ENCODE measurements at regions not wholly inside any gene's neighbourhood (a gene's known extent, or its start where the extent isn't known, plus 50 kb on each side); places are given as distances from the start of the nearest gene placed in this dataset.
A peak's percentile ranks its signal among the peaks of the same experiment; 100 is the strongest.

DNA sequence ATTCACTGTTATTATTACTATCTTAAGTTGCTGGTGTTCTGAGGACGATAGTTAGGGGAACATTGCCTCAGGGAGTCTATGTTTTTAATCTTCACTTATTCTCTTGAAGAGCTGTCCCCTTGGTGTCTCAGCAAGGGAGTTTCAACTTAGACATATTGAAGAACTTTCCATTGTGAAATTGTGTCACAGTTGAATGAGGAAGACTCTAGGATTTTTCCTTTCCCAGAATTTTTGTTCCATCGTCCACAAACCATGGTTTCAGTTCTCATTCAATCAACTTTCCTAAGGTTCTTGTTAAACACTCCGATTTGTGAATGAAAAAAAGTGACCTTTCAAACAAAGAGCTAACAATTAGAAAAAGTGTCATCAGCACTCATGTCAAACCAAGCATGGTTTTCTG, 128.3 kb downstream of the GATA3 start:
- peaks cover 10% of the 10 kb centered on the region for H3K4me1 Mint-ChIP-seq (ENCODE audit: low read depth, unreplicated experiment)
- DNase-seq (ENCODE audit: low read depth) = no peak
- Histone ChIP-seq H3K4me2 (ENCODE audit: low read length) (peak overlapping the region; percentile 25), H3K27me3 (ENCODE audit: insufficient read depth, low read length) (no peaks in the 10 kb centered on the region), H4K20me1 (ENCODE audit: insufficient read depth, low read length) (no peaks in the 10 kb centered on the region), H3K4me1 (ENCODE audit: insufficient read depth, low read length) (no peaks in the 10 kb centered on the region), H3K9ac (ENCODE audit: low read length) (no peak overlapping the region), H3K79me2 (ENCODE audit: insufficient read depth, low read length) (no peaks in the 10 kb centered on the region), H3K9me3 (ENCODE audit: insufficient read depth, low read depth, low read length) (peaks cover 4% of the 10 kb centered on the region), H3K4me3 (ENCODE audit: insufficient read depth, low read depth, low read length) (no peak overlapping the region), H2AFZ (ENCODE audit: low read depth, low read length) (no peak overlapping the region), H3K36me3 (ENCODE audit: insufficient read depth, low read length) (no peaks in the 10 kb centered on the region), H3K27ac (ENCODE audit: low read depth, low read length) (no peak overlapping the region)
- peaks cover 8% of the 10 kb centered on the region for H3K27me3 Mint-ChIP-seq (ENCODE audit: low read depth, unreplicated experiment)
- no peaks in the 10 kb centered on the region for H3K36me3 Mint-ChIP-seq (ENCODE audit: low read depth, unreplicated experiment)
- no peaks in the 10 kb centered on the region for H3K9me3 Mint-ChIP-seq (ENCODE audit: unreplicated experiment)
- H3K27ac Mint-ChIP-seq (ENCODE audit: unreplicated experiment) = no peak overlapping the region
- no peak for FAIRE-seq
- TF ChIP-seq CTCF (IDR thresholded peaks at IDR 0.05; ENCODE audit: insufficient read depth, low read depth, low read length) (no peak), EZH2 (IDR thresholded peaks at IDR 0.05; ENCODE audit: insufficient read depth, low read length) (no peak)
- no peak overlapping the region for H3K4me3 Mint-ChIP-seq (ENCODE audit: unreplicated experiment)

DNA sequence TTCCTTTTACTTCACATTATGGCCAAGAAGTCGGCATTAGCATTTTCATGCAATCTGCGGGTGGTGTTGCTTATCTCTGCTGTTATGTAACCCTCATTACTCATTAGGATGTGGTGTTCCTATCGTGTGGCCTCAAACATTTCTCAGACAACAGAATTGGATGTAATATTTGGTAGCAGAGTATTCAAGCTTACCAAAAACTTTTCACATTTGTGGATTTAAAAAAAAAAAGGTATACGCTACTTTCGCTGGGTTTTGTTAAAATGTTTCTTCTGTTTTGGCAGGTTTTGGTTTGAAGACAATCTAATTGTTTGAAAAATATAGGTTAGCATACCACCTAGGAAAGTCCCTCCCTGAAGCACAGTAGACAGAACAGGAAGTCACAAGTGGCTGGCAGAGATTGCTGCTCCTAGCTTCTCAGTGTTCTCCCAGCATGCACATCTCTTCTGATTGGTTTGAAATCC, 128.8 kb downstream of the GATA3 start:
- Histone ChIP-seq H3K4me2 (ENCODE audit: low read length) (peak overlapping the region; percentile 25), H3K9ac (ENCODE audit: low read length) (no peak overlapping the region), H3K4me3 (ENCODE audit: insufficient read depth, low read depth, low read length) (no peak overlapping the region), H3K79me2 (ENCODE audit: insufficient read depth, low read length) (no peaks in the 10 kb centered on the region), H3K27me3 (ENCODE audit: insufficient read depth, low read length) (no peaks in the 10 kb centered on the region), H3K27ac (ENCODE audit: low read depth, low read length) (no peak overlapping the region), H4K20me1 (ENCODE audit: insufficient read depth, low read length) (no peaks in the 10 kb centered on the region), H3K4me1 (ENCODE audit: insufficient read depth, low read length) (no peaks in the 10 kb centered on the region), H2AFZ (ENCODE audit: low read depth, low read length) (no peak overlapping the region), H3K36me3 (ENCODE audit: insufficient read depth, low read length) (no peaks in the 10 kb centered on the region), H3K9me3 (ENCODE audit: insufficient read depth, low read depth, low read length) (peaks cover 4% of the 10 kb centered on the region)
- DNase-seq (ENCODE audit: low read depth) (peak; percentile 87), FAIRE-seq (no peak)
- Mint-ChIP-seq H3K36me3 (ENCODE audit: low read depth, unreplicated experiment) (no peaks in the 10 kb centered on the region), H3K27ac (ENCODE audit: unreplicated experiment) (no peak overlapping the region), H3K9me3 (ENCODE audit: unreplicated experiment) (no peaks in the 10 kb centered on the region), H3K4me3 (ENCODE audit: unreplicated experiment) (no peak overlapping the region), H3K4me1 (ENCODE audit: low read depth, unreplicated experiment) (peaks cover 10% of the 10 kb centered on the region), H3K27me3 (ENCODE audit: low read depth, unreplicated experiment) (peaks cover 11% of the 10 kb centered on the region)
- TF ChIP-seq CTCF (IDR thresholded peaks at IDR 0.05; ENCODE audit: insufficient read depth, low read depth, low read length) (no peak), EZH2 (IDR thresholded peaks at IDR 0.05; ENCODE audit: insufficient read depth, low read length) (no peak)

GRCh38 chr10:8187171-8187666, 132.7 kb downstream of the GATA3 start:
- peak; percentile 45 for DNase-seq (ENCODE audit: low read depth)
- peaks cover 10% of the 10 kb centered on the region for H3K4me1 Mint-ChIP-seq (ENCODE audit: low read depth, unreplicated experiment)
- peaks cover 2% of the 10 kb centered on the region for H3K9me3 Mint-ChIP-seq (ENCODE audit: unreplicated experiment)
- Histone ChIP-seq H3K9me3 (ENCODE audit: insufficient read depth, low read depth, low read length) (no peaks in the 10 kb centered on the region), H3K27me3 (ENCODE audit: insufficient read depth, low read length) (no peaks in the 10 kb centered on the region), H2AFZ (ENCODE audit: low read depth, low read length) (no peak overlapping the region), H3K79me2 (ENCODE audit: insufficient read depth, low read length) (no peaks in the 10 kb centered on the region), H3K36me3 (ENCODE audit: insufficient read depth, low read length) (no peaks in the 10 kb centered on the region), H3K4me3 (ENCODE audit: insufficient read depth, low read depth, low read length) (no peak overlapping the region), H3K4me2 (ENCODE audit: low read length) (no peak overlapping the region), H3K9ac (ENCODE audit: low read length) (no peak overlapping the region), H4K20me1 (ENCODE audit: insufficient read depth, low read length) (no peaks in the 10 kb centered on the region), H3K4me1 (ENCODE audit: insufficient read depth, low read length) (no peaks in the 10 kb centered on the region), H3K27ac (ENCODE audit: low read depth, low read length) (no peak overlapping the region)
- H3K4me3 Mint-ChIP-seq (ENCODE audit: unreplicated experiment) = no peak overlapping the region
- H3K27ac Mint-ChIP-seq (ENCODE audit: unreplicated experiment) = no peak overlapping the region
- no peak for FAIRE-seq
- H3K27me3 Mint-ChIP-seq (ENCODE audit: low read depth, unreplicated experiment) = peaks cover 11% of the 10 kb centered on the region
- no peaks in the 10 kb centered on the region for H3K36me3 Mint-ChIP-seq (ENCODE audit: low read depth, unreplicated experiment)
- TF ChIP-seq CTCF (IDR thresholded peaks at IDR 0.05; ENCODE audit: insufficient read depth, low read depth, low read length) = no peak
- no peak for TF ChIP-seq EZH2 (IDR thresholded peaks at IDR 0.05; ENCODE audit: insufficient read depth, low read length)
